ENCODE measurements at regions not wholly inside any gene's neighbourhood (a gene's known extent, or its start where the extent isn't known, plus 50 kb on each side); places are given as distances from the start of the nearest gene placed in this dataset.

- Histone ChIP-seq H3K27me3 (ENCODE audit: low read length) (no peaks in the 10 kb centered on the region), H3K36me3 (ENCODE audit: low read length) (no peaks in the 10 kb centered on the region), H2AFZ (ENCODE audit: low read depth, low read length, severe bottlenecking) (no peak overlapping the region), H3K27ac (ENCODE audit: low read depth, low read length) (no peak overlapping the region), H4K20me1 (ENCODE audit: low read depth, low read length) (no peaks in the 10 kb centered on the region), H3K9me3 (ENCODE audit: insufficient read depth, low read length) (no peaks in the 10 kb centered on the region), H3K4me2 (ENCODE audit: low read depth, low read length, poor library complexity, severe bottlenecking) (no peak overlapping the region), H3K4me3 (ENCODE audit: insufficient read depth, low read length, poor library complexity, severe bottlenecking) (no peak overlapping the region), H3K9me2 (replicated peaks; ENCODE audit: insufficient read depth, low read length) (no peaks in the 10 kb centered on the region), H3K79me2 (ENCODE audit: insufficient read depth, low read length) (no peaks in the 10 kb centered on the region), H3F3A (ENCODE audit: insufficient read depth) (no peaks in the 10 kb centered on the region; the same call in 1 of the 2 replicates), H3K9ac (ENCODE audit: low read length) (no peak overlapping the region)
- no peak for TF ChIP-seq EZH2phosphoT487 (conservative IDR thresholded peaks at IDR 0.05; ENCODE audit: low read length)
- no peak for TF ChIP-seq CTCF (IDR thresholded peaks at IDR 0.05; ENCODE audit: insufficient read depth, low read length, poor library complexity, severe bottlenecking)
Measured at GRCh38 chr6:135640449-135641111, 143.0 kb upstream of the AHI1 start.

DNA sequence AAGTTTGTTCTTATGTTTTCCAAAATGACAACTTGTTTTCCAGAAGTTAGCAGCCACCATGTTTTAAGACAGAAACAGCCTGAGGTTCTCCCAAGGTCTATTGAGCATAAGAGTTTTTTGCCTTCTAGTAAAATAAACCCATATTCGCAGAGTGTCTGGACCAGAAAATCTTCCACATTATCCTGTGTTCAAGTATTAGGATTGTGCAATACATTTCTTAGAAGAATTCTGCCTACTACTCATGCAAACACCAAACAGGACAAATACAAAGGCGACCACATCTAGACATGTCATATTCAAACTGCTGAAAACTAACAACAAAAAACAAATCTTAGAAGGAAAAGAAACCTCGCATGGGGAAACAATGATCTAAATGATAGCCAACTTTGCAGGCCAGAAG is 145.4 kb upstream of the AHI1 start:
- Histone ChIP-seq H3K9ac (ENCODE audit: low read length) (no peak overlapping the region), H2AFZ (ENCODE audit: low read depth, low read length, severe bottlenecking) (no peak overlapping the region), H3K79me2 (ENCODE audit: insufficient read depth, low read length) (no peaks in the 10 kb centered on the region), H3K4me3 (ENCODE audit: insufficient read depth, low read length, poor library complexity, severe bottlenecking) (no peak overlapping the region), H3K27me3 (ENCODE audit: low read length) (no peaks in the 10 kb centered on the region), H4K20me1 (ENCODE audit: low read depth, low read length) (no peaks in the 10 kb centered on the region), H3F3A (ENCODE audit: insufficient read depth) (no peaks in the 10 kb centered on the region; the same call in 1 of the 2 replicates), H3K9me2 (replicated peaks; ENCODE audit: insufficient read depth, low read length) (no peaks in the 10 kb centered on the region), H3K4me2 (ENCODE audit: low read depth, low read length, poor library complexity, severe bottlenecking) (no peak overlapping the region), H3K9me3 (ENCODE audit: insufficient read depth, low read length) (no peaks in the 10 kb centered on the region; the same call in 1 of the 2 replicates), H3K27ac (ENCODE audit: low read depth, low read length) (no peak overlapping the region), H3K36me3 (ENCODE audit: low read length) (no peaks in the 10 kb centered on the region)
- TF ChIP-seq CTCF (IDR thresholded peaks at IDR 0.05; ENCODE audit: insufficient read depth, low read length, poor library complexity, severe bottlenecking) (no peak), EZH2phosphoT487 (conservative IDR thresholded peaks at IDR 0.05; ENCODE audit: low read length) (no peak)

- no peaks in the 10 kb centered on the region; the same call in 1 of the 2 replicates for H3F3A ChIP-seq (ENCODE audit: insufficient read depth)
- no peaks in the 10 kb centered on the region for H3K79me2 ChIP-seq (ENCODE audit: insufficient read depth, low read length)
- no peaks in the 10 kb centered on the region for H4K20me1 ChIP-seq (ENCODE audit: low read depth, low read length)
- H3K9ac ChIP-seq (ENCODE audit: low read length), result no peak overlapping the region
- H3K27ac ChIP-seq (ENCODE audit: low read depth, low read length), result no peak overlapping the region
- no peak overlapping the region for H2AFZ ChIP-seq (ENCODE audit: low read depth, low read length, severe bottlenecking)
- no peak for TF ChIP-seq CTCF (IDR thresholded peaks at IDR 0.05; ENCODE audit: insufficient read depth, low read length, poor library complexity, severe bottlenecking)
- no peak for TF ChIP-seq EZH2phosphoT487 (conservative IDR thresholded peaks at IDR 0.05; ENCODE audit: low read length)
- H3K27me3 ChIP-seq (ENCODE audit: low read length), result no peaks in the 10 kb centered on the region
- H3K36me3 ChIP-seq (ENCODE audit: low read length), result no peaks in the 10 kb centered on the region
- no peaks in the 10 kb centered on the region for H3K9me2 ChIP-seq (replicated peaks; ENCODE audit: insufficient read depth, low read length)
- no peak overlapping the region for H3K4me2 ChIP-seq (ENCODE audit: low read depth, low read length, poor library complexity, severe bottlenecking)
- no peak overlapping the region for H3K4me3 ChIP-seq (ENCODE audit: insufficient read depth, low read length, poor library complexity, severe bottlenecking)
- peaks cover 8% of the 10 kb centered on the region; the same call in 1 of the 2 replicates for H3K9me3 ChIP-seq (ENCODE audit: insufficient read depth, low read length)
Measured at GRCh38 chr6:135644394-135644793, 146.9 kb upstream of the AHI1 start.

Data from SU-DHL-6 (cell line).